ENCODE measurements at regions not wholly inside any gene's neighbourhood (a gene's known extent, or its start where the extent isn't known, plus 50 kb on each side); places are given as distances from the start of the nearest gene placed in this dataset.

GRCh38 chr14:65297744-65298143 is 114.8 kb upstream of the FUT8 start:
- TF ChIP-seq POLR2A (IDR thresholded peaks at IDR 0.05) (no peak), CTCF (IDR thresholded peaks at IDR 0.05) (no peak)
